Dendritic cell treated with granulocyte-macrophage colony-stimulating factor and Interleukin-4, amounts not matched to agents 40 ng/mL and 50 ng/mL, for 4 days (primary cell): ENCODE measurements at regions not wholly inside any gene's neighbourhood (a gene's known extent, or its start where the extent isn't known, plus 50 kb on each side); places are given as distances from the start of the nearest gene placed in this dataset.

Experiments used
- H3K27ac Mint-ChIP-seq: one replicate; pipeline ENCODE4 v1.8.0; 2022; ENCODE audit warnings: mild to moderate bottlenecking, mixed read lengths
- H3K27me3 Mint-ChIP-seq: one replicate; pipeline ENCODE4 v1.8.0; 2022; ENCODE audit warnings: mild to moderate bottlenecking, mixed read lengths
- H3K36me3 Mint-ChIP-seq: one replicate; pipeline ENCODE4 v1.8.0; 2022; ENCODE audit warnings: low read depth, mixed read lengths
- H3K4me1 Mint-ChIP-seq: one replicate; pipeline ENCODE4 v1.8.0; 2022; ENCODE audit warnings: low read depth, mixed read lengths
- H3K4me3 Mint-ChIP-seq: one replicate; pipeline ENCODE4 v1.8.0; 2022; ENCODE audit warnings: mild to moderate bottlenecking, moderate library complexity, mixed read lengths
- H3K9me3 Mint-ChIP-seq: one replicate; pipeline ENCODE4 v1.8.0; 2022; ENCODE audit warnings: mixed read lengths
- intact Hi-C: fragments of 100-400 bp; cut with micrococcal nuclease; formaldehyde crosslinking; loops from one replicate; pipeline ENCODE4 v1.15.0; 2022

DNA sequence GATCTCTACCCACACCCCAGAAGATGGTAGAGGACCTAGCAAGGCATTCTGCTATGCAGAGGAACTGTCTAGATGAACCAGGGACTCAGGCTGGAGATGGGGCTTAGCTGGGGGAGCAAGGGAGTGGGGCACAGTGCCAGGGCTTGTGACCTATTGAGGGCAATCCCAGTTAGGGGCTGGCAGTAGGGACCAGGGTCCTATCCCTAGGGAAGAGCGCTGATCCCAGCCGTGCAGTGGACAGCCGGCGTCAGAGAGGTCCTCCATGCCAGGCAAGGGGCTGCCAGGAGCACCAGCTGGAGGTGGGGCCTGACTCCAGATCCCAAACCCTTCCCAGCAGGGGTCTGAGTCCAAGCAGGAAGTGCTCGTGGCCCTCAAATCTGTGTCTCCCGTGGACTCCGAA, 52.7 kb upstream of the NEURL1B start:
- no peak overlapping the region for H3K27ac Mint-ChIP-seq
- H3K9me3 Mint-ChIP-seq, result no peaks in the 10 kb centered on the region

GRCh38 chr5:172587061-172587405, 54.0 kb upstream of the NEURL1B start:
- no peaks in the 10 kb centered on the region for H3K9me3 Mint-ChIP-seq
- intact Hi-C loops, result no loop called here
- H3K27me3 Mint-ChIP-seq, result peaks cover 13% of the 10 kb centered on the region
- no peaks in the 10 kb centered on the region for H3K36me3 Mint-ChIP-seq
- H3K4me1 Mint-ChIP-seq, result no peaks in the 10 kb centered on the region
- no peak overlapping the region for H3K27ac Mint-ChIP-seq
- no peak overlapping the region for H3K4me3 Mint-ChIP-seq

More for the DNA sequence above, 52.7 kb upstream of the NEURL1B start:
- Mint-ChIP-seq H3K27me3 (peaks cover 9% of the 10 kb centered on the region), H3K4me1 (peaks cover 2% of the 10 kb centered on the region), H3K4me3 (no peak overlapping the region), H3K36me3 (no peaks in the 10 kb centered on the region)
- intact Hi-C loops, result no loop called here

- intact Hi-C loops, result no loop called here
- Mint-ChIP-seq H3K4me3 (no peak overlapping the region), H3K36me3 (no peaks in the 10 kb centered on the region), H3K9me3 (no peaks in the 10 kb centered on the region), H3K27me3 (peaks cover 13% of the 10 kb centered on the region), H3K27ac (no peak overlapping the region), H3K4me1 (no peaks in the 10 kb centered on the region)
Observed at GRCh38 chr5:172586125-172587060, 54.7 kb upstream of the NEURL1B start.

DNA sequence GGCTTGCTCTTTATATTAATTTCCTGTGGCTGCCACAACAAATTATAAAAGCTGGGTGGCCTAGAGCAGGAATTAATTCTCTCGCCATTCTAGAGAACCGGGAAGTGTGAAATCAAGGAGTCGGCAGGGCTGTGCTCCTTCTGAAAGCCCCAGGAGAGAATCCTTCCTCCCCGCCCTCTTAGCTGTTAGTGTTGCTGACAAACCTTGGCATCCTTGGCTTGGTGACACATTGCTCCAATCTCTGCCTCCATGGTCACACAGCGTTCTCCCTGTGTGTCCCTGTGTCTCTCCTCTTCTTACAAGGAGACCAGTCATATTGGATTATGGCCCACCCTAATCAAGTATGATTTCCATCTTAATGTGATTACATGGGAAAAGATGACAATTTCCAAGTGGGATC, 55.9 kb upstream of the NEURL1B start:
- H3K9me3 Mint-ChIP-seq, result no peaks in the 10 kb centered on the region
- H3K4me1 Mint-ChIP-seq, result no peaks in the 10 kb centered on the region
- H3K27me3 Mint-ChIP-seq, result peaks cover 13% of the 10 kb centered on the region
- intact Hi-C loops, result no loop called here
- H3K27ac Mint-ChIP-seq, result no peak overlapping the region
- H3K36me3 Mint-ChIP-seq, result no peaks in the 10 kb centered on the region
- no peak overlapping the region for H3K4me3 Mint-ChIP-seq

DNA sequence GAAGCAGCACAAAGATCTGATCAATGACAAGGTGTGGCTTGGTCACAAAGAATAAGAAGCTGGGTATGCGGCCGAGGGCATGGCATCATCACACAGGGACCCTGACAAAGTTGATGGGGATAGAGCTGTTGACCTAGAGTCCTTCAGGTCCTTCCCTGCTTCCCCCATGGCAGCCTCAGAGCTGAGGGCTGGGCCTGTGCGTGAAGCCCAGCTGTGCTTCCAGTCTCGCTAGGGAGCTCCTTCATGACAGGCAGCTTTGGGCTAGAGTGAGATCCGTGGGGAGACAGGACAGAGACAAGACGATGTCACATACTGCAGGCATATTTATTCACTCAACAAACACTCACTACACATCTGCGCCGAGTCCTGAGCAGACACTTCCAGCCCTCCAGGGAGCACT, 56.4 kb upstream of the NEURL1B start:
- H3K4me1 Mint-ChIP-seq, result no peaks in the 10 kb centered on the region
- no peak overlapping the region for H3K4me3 Mint-ChIP-seq
- H3K27ac Mint-ChIP-seq, result no peak overlapping the region
- no peaks in the 10 kb centered on the region for H3K9me3 Mint-ChIP-seq
- no peaks in the 10 kb centered on the region for H3K36me3 Mint-ChIP-seq
- peaks cover 17% of the 10 kb centered on the region for H3K27me3 Mint-ChIP-seq
- intact Hi-C loops, result no loop called here

- H3K4me1 Mint-ChIP-seq, result no peaks in the 10 kb centered on the region
- no peak overlapping the region for H3K4me3 Mint-ChIP-seq
- H3K36me3 Mint-ChIP-seq, result no peaks in the 10 kb centered on the region
- H3K9me3 Mint-ChIP-seq, result no peaks in the 10 kb centered on the region
- no peak overlapping the region for H3K27ac Mint-ChIP-seq
- peaks cover 17% of the 10 kb centered on the region for H3K27me3 Mint-ChIP-seq
- intact Hi-C loops, result no loop called here
Observed at GRCh38 chr5:172583931-172584511, 57.0 kb upstream of the NEURL1B start.

DNA sequence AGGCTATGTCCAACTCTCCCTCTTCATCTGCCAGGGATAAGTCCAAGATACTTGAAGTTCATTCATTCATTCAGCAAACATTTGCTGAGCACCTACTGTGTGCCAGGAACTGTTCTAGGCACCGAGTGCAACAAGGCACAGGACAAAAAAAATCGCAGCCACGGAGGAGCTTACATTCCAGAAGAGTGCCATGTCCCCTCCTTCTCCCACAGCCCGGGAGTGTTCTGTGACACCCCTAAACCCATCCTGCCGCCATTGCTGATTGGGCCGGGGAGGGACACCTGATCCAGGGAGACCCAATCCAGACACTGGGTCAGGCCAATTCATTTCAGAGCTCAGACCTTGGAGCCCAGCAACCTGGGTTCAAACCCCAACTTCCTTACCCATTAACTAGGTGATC, 58.1 kb upstream of the NEURL1B start:
- no peak overlapping the region for H3K27ac Mint-ChIP-seq
- H3K36me3 Mint-ChIP-seq, result no peaks in the 10 kb centered on the region
- intact Hi-C loops, result no loop called here
- no peaks in the 10 kb centered on the region for H3K4me1 Mint-ChIP-seq
- H3K9me3 Mint-ChIP-seq, result no peaks in the 10 kb centered on the region
- H3K4me3 Mint-ChIP-seq, result no peak overlapping the region
- H3K27me3 Mint-ChIP-seq, result peaks cover 17% of the 10 kb centered on the region

- H3K27ac Mint-ChIP-seq, result no peak overlapping the region
Observed at GRCh38 chr5:172581315-172581714, 59.7 kb upstream of the NEURL1B start.

DNA sequence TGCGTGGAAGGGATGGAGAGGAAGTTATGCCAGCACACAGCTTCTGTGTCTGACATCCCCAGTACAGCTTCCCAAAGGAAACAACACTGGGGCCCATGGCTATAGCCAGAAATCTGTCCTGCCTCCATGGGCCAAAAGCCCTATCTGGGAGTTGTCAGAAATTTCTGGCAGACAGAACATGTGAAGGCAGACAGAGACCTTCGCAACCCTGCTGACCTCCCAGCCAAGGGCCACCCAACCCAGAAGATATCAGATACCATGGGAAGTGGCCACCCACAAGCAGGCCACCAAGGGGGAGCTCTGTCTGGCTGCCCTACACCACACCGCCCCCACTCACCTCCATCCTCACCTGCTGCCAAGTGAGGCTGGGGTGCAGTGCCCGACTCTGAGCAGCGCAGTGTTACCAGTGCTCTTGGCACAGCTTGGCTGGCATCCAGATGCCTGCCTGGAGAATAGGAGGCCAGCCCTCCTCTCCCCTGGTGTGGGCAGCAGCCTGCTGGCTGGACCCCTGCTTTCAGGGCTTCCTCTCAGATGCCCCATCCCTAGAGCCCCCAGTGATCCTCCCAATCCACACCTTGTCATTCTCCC, 61.6 kb upstream of the NEURL1B start:
- Mint-ChIP-seq H3K4me3 (no peak overlapping the region), H3K27ac (no peak overlapping the region), H3K4me1 (no peaks in the 10 kb centered on the region), H3K36me3 (no peaks in the 10 kb centered on the region), H3K9me3 (no peaks in the 10 kb centered on the region), H3K27me3 (peaks cover 20% of the 10 kb centered on the region)
- intact Hi-C loops, result no loop called here

More at GRCh38 chr5:172581315-172581714, 59.7 kb upstream of the NEURL1B start:
- Mint-ChIP-seq H3K4me1 (no peaks in the 10 kb centered on the region), H3K9me3 (no peaks in the 10 kb centered on the region), H3K36me3 (no peaks in the 10 kb centered on the region), H3K4me3 (no peak overlapping the region), H3K27me3 (peaks cover 19% of the 10 kb centered on the region)
- intact Hi-C loops, result no loop called here

DNA sequence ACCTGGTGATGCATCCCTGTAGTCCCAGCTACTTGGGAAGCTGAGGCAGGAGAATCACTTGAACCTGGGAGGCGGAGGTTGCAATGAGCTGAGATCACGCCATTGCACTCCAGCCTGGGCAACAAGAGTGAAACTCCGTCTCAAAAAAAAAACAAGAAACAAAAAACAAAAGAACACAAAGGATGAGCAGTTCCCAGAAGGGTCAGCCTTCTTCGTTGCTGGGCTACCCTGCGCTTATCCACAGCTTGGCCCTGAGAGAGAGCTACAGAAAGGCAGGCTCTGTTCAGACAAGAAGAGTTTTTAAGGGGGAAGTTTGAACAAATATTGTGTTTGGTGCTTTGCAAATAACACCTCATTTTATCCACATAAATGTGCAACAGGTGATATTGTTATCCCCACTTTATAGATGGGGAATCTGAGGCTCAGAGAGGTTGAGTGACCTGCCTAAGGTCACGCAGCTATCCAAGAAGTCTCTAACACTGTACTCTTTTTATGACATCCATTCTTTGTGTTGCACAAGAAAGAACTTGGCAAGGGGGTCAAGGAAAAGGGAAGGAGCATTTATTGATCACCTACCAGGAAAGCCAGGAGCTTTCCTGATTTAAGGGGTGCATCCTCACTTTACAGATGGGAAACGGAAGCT, 63.7 kb upstream of the NEURL1B start:
- Mint-ChIP-seq H3K36me3 (no peaks in the 10 kb centered on the region), H3K4me1 (no peaks in the 10 kb centered on the region), H3K9me3 (no peaks in the 10 kb centered on the region), H3K4me3 (no peak overlapping the region), H3K27ac (no peak overlapping the region), H3K27me3 (peaks cover 13% of the 10 kb centered on the region)
- intact Hi-C loops, result no loop called here

- Mint-ChIP-seq H3K27me3 (peaks cover 14% of the 10 kb centered on the region), H3K4me3 (no peak overlapping the region), H3K27ac (no peak overlapping the region), H3K9me3 (no peaks in the 10 kb centered on the region), H3K4me1 (no peaks in the 10 kb centered on the region), H3K36me3 (no peaks in the 10 kb centered on the region)
- intact Hi-C loops, result no loop called here
Observed at GRCh38 chr5:172575816-172576545, 65.1 kb upstream of the NEURL1B start.

GRCh38 chr5:172575416-172575815, 65.6 kb upstream of the NEURL1B start:
- Mint-ChIP-seq H3K4me1 (no peaks in the 10 kb centered on the region), H3K27me3 (peaks cover 14% of the 10 kb centered on the region), H3K27ac (no peak overlapping the region), H3K9me3 (no peaks in the 10 kb centered on the region), H3K4me3 (no peak overlapping the region), H3K36me3 (no peaks in the 10 kb centered on the region)
- intact Hi-C loops, result no loop called here

- Mint-ChIP-seq H3K4me1 (no peaks in the 10 kb centered on the region), H3K9me3 (no peaks in the 10 kb centered on the region), H3K27ac (no peak overlapping the region), H3K36me3 (no peaks in the 10 kb centered on the region), H3K4me3 (no peak overlapping the region), H3K27me3 (peaks cover 11% of the 10 kb centered on the region)
- intact Hi-C loops, result no loop called here
Observed at GRCh38 chr5:172574871-172575223, 66.2 kb upstream of the NEURL1B start.
